ENCODE measurements at regions not wholly inside any gene's neighbourhood (a gene's known extent, or its start where the extent isn't known, plus 50 kb on each side); places are given as distances from the start of the nearest gene placed in this dataset.

DNA sequence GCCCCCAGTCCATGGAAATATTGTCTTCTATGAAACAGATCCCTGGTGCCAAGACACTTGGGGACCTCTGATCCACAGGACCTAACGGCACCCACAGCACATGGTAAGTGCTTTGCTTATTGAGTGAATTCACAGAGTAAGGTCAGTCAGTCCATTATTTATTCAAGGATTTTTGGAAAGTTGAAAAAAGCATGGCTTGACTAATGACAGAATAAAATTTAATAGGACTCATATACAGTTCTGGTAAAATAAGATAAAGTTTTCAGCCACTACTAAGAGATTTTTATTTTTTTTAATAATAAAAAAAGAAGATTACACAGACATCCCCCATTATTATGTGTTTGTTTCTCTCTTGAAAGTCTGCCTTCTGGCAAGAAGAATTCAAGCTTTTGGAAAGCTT lies 490.6 kb upstream of the HS3ST1 start:
- TF ChIP-seq, protein P1, sequence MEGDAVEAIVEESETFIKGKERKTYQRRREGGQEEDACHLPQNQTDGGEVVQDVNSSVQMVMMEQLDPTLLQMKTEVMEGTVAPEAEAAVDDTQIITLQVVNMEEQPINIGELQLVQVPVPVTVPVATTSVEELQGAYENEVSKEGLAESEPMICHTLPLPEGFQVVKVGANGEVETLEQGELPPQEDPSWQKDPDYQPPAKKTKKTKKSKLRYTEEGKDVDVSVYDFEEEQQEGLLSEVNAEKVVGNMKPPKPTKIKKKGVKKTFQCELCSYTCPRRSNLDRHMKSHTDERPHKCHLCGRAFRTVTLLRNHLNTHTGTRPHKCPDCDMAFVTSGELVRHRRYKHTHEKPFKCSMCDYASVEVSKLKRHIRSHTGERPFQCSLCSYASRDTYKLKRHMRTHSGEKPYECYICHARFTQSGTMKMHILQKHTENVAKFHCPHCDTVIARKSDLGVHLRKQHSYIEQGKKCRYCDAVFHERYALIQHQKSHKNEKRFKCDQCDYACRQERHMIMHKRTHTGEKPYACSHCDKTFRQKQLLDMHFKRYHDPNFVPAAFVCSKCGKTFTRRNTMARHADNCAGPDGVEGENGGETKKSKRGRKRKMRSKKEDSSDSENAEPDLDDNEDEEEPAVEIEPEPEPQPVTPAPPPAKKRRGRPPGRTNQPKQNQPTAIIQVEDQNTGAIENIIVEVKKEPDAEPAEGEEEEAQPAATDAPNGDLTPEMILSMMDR (IDR thresholded peaks at IDR 0.05) = no peak
- ATAC-seq (ENCODE audit: low FRiP score) (no peak), DNase-seq (ENCODE audit: low spot score) (no peak)

DNA sequence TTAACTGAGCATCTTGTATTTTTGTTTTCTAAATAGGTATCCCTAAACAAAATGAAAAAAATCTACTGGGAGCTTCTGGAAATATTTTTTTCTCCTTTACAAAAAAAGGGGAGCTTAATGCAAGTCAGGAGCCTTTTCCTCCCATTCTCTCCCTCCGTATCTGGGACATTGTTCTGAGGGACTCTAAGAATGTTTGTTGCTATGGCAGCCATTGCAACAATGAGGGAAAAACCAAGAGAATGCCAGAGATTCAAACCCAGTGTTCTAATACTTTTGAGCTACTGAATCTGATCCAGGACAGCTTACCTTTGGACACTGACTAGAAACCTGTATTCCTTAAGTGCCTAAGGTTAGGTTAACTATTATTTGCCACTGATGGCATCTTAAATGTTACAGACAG lies 485.7 kb upstream of the HS3ST1 start:
- TF ChIP-seq, protein P1 (IDR thresholded peaks at IDR 0.05) = no peak
- DNase-seq (ENCODE audit: low spot score) (no peak), ATAC-seq (ENCODE audit: low FRiP score) (no peak)

DNA sequence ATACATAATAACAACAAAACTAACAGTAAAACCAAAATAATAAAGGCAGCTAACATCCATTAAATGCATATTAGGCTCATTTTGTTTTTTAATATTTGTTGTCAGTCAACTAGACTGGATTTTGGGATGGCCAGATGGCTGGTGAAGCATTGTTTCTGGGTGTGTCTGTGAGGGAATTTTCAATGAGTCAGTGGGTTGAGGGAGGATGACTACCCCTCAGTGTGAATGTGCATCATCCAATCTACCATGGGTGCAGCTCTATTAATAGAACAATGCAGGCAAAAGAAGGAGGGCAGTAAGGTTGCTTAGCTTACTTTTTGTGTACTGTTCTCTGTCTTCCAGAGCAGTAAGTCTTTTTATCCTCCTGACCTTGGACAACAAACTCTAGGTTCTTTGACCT lies 484.2 kb upstream of the HS3ST1 start:
- ATAC-seq (ENCODE audit: low FRiP score) (peak; percentile 75), DNase-seq (ENCODE audit: low spot score) (no peak)
- TF ChIP-seq, protein P1 (IDR thresholded peaks at IDR 0.05) = no peak

DNA sequence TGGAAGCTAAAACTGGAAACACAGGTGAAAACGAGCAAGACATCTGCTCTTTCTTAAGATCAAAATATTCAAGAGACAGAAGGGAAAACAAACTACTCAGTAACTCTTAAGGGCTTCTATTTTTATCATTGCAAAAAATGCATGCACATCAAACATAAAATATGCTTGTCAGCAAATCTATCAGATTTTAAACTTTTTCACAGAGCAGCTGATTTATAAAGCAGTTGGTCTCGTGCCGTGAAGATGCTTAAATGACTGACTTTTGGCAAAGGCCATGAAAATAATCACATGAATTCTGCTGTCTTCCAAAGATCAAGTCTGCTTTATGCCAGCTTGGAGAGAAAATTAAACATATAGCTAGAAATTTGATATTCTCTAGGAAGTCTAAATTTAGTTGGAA lies 482.1 kb upstream of the HS3ST1 start:
- ATAC-seq (ENCODE audit: low FRiP score) (no peak), DNase-seq (ENCODE audit: low spot score) (no peak)
- TF ChIP-seq, protein P1 (IDR thresholded peaks at IDR 0.05) = no peak

DNA sequence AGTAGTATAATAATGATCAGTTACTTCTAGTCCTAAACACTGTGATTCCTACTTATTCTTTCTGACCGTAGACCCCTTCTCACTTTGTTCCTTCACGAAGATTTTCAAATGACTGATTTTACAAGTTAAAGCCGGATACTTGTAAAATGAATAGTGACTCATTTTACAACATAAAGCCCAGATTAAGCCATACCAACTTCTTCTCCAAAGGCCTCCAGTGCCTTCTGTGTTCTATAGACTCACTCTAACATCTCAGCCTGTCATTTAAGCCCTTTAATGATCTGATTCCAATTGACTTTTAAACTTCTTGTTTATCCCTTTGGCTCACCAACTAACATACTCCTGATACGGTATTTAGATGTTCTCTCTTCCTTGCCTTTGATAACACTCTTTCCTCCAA lies 480.0 kb upstream of the HS3ST1 start:
- ATAC-seq (ENCODE audit: low FRiP score) (no peak), DNase-seq (ENCODE audit: low spot score) (no peak)
- TF ChIP-seq, protein P1 (IDR thresholded peaks at IDR 0.05) = no peak

DNA sequence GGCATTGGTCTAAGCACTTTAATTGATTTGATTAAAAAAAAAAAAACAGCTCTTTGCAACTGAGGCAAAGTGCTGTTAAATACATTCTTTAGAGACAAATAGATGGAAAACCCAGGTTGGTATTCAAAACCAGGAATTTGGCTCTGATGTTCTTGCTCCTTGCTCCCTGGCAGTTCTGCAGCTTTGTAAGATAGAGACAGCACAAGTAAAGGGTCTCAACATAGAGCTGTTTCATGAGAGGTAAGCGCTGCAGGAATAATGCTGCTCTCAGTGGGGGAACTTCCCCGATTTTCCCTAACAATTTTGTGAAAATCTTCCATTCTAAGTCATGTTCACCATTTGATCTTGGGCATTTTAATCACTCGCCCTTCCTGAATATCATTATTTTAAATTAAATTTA lies 479.5 kb upstream of the HS3ST1 start:
- TF ChIP-seq, protein P1 (IDR thresholded peaks at IDR 0.05) = no peak
- ATAC-seq (ENCODE audit: low FRiP score) = no peak
- no peak for DNase-seq (ENCODE audit: low spot score)

DNA sequence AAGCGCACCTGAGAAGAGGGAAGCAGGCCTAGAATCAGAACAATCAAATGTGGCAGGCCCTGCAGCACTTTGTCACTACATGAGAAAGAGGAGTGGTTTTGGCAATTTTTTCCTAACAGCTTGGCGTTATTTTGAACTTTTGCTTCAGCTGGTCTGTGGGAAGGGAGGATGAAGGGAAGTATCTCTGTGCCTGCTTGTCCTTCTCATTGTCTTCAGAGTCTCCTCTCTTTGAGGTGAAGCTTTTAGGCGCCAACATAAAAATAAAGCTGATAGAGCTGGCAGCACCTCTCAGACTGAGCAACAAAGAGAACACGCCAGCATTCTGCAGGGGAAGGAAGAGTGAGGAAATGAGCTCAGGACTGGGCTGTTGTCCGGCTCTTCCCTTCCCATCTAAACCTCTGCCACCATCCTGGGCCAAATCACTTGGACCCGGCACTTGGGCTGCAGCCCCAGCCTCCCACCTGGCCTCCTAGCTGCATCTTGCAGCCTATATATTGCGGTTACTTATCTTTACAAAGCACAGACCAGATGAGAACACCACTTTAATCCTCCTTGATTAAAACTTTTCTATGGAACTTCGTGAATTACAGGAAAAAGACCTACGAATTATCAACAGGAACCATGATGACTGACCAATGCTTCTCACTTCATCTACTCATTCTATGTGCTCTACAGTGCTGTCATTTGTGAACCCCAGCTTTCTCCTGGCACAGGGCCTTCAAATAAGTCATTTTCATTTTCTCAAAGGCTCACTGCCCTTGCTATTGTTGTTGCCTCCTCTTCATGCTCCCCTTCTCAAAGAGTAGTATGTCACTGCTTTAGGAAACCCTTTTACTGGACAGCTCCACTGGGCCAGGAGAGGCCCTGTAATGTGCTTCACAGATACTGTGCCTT lies 476.4 kb upstream of the HS3ST1 start:
- DNase-seq (ENCODE audit: low spot score) (no peak), ATAC-seq (ENCODE audit: low FRiP score) (peak; percentile 16)
- TF ChIP-seq, protein P1 (IDR thresholded peaks at IDR 0.05) = no peak
